G401 (cell line): ENCODE measurements at regions not wholly inside any gene's neighbourhood (a gene's known extent, or its start where the extent isn't known, plus 50 kb on each side); places are given as distances from the start of the nearest gene placed in this dataset.

ENCODE experiments used
- DNase-seq: peaks from one replicate; pipeline ENCODE4 v3.0.0-alpha.2; 2015; ENCODE audit warnings: low spot score
- in situ Hi-C: cut with HindIII; loops from 2 replicates; pipeline ENCODE4 v1.10.0; 2016; ENCODE audit warnings: low sequenced_read_pairs, mixed read lengths

DNA sequence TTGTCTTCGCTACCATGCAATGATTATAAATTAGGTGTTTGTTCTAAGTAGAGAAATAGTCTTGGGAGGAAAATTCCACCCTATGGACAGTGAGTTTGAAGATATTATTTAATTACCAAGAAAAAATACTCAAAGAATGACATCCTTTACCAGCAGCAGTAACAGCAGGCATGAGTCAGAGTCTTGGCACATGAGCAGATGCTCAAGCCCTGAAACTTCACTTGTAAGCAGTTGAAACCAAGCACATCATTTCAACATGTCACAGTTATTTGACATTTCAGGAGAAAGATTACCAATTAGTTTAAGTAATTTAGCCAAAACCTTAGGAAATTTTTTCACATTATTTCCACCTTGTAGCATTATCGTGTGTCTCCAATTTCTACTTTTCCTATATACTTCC lies 99.2 kb downstream of the C12orf50 start:
- DNase-seq = no peak
- in situ Hi-C loops = no loop called here

DNA sequence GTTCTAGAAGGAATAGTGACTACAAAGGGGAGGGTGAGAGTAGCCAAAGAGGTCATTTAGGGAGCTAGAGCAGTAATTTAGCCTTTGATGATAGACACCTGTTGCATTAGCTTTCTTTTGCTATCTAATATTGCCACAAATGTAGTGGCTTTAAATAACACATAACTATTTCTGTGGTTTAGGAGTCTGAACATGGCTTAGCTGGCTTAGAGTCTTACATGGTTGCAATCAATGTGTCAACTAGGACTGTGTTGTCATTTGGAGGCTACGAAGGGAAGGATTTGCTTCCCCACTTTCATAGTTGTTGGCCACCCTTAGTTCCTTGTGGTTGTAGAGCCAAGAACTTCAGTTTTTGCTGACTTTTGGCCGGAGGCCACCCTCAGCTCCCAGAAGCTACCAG lies 99.9 kb downstream of the C12orf50 start:
- in situ Hi-C loops = no loop called here
- no peak for DNase-seq

DNA sequence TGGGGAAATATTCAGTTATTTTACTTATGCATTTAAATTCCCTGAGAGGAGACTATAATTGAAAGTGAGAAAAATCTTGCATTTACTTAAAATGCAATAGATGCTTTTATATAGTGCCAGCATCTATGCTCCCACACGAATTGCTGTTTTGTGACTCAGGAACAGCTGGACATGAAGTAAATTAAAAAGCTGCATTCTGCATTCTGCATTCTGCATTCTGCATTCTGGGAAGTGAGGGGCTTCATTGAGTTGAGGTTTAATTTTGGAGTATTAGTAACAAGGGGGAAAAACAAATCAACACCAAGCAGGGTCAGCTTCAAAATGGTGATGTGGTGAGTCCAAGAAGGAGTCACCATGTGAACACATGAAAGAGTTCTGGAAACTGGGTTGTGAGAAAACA lies 101.2 kb downstream of the C12orf50 start:
- no peak for DNase-seq
- in situ Hi-C loops = no loop called here

DNA sequence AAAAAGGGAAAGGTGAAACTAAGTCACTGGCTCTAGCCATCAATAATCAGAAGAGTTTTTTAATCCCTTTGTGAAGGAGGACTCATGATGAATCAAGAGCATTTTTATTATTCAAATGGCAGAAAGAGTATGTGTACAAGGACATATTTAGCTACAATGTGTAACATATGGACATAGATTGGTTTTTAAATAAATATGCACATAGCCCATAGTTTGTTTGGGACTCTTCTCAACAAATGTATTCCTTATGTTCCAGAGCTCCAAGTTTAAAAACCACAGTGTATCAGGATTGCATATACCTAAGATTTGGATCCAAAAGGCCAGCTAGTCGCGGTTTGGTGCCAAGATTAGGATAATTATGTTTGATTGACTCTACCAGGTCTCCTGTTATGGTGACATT lies 104.2 kb downstream of the C12orf50 start:
- DNase-seq = no peak
- in situ Hi-C loops = no loop called here

DNA sequence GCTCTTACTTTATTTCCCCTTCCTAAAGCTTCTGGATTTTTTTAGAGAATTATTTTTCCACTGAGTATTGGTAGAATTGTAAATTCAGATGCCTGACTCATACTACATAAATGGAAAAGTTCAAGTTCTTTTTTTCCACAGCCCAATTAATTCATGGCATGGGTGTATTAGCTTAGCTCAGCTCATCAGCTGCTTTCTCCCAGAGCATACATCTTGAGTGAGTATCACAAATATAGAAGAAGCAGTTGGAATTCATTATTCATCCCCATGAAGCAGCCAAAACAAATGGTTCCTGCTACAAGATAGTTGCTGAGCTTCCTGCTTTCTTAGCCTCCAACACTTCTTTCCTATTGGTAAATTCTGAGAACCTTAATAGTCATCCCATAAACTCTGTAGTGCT lies 105.1 kb downstream of the C12orf50 start:
- in situ Hi-C loops = no loop called here
- no peak for DNase-seq

DNA sequence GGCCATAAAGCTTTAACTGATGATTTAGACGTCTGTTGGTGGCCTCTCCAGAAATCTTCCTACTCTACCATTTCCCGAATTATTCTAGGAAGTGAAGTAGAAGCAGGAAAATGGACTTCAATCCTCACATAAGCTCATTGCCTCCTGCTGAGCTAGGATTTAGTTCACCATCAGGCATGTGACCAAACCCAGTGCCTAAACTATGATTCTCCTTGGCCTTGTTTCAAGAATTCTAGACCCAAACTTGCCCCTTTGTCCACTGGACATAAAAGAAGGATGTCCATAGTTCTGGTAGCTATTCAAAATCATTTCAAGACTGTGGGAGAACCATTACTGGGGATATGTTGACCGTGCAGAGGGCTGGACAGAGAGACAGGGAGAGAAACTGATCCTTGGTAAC lies 105.8 kb downstream of the C12orf50 start:
- in situ Hi-C loops = no loop called here
- no peak for DNase-seq

DNA sequence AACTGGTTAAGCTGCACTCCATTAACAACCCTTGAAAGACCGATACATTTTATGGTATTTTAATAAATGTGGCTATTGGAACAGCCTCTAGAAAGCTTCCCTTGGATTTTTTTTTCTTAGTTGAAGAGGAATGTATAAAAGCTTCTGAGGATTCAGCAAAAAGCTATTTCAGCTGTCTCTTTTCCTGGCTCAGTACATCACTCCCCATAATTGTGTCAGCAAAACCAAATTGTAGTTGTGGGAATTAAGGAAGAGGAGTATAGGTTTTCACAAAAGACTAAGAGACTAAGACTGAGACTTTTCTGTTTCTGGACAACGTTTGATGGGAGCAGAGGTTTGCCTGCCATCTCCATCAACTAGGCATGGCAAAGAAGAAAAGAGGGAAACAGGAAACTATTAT lies 106.5 kb downstream of the C12orf50 start:
- no peak for DNase-seq
- in situ Hi-C loops = no loop called here

DNA sequence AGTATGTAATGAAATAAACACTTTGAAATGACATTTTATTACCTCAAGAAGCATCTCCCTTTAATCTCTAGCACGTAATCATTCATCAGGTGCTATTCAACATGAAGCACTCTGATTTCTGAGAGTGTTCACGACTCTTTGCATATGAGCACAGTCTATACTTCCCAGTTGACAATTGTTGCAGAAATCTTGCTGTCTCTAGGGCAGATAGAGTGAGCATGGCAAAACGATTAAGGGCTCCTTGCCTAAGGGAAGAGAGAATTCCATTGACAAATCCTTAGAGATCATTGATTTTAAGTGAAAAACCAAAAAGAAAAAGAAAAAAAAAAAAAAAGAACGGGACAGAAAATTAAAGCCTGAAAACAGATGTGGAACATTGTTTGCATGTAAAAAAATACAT lies 107.6 kb downstream of the C12orf50 start:
- DNase-seq = no peak
- in situ Hi-C loops = no loop called here

DNA sequence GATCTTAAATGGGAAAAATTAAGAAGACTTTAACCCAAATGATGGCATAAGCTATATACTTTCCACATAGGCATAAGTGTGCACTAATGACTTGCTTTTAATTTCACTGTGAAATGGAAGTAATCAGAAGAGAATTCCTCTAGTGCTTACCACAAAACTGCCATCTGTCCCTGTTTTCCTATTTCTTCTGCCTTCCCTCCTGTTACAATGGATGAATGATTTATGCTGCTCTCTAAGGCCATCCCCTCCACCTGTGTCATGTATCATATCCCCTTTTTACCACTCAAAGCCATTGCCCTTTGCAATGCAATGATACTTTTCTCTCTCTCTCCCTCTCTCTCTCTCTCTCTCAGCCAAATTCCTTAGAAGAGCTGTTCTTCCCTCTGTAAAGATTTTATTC lies 109.1 kb downstream of the C12orf50 start:
- DNase-seq = no peak
- in situ Hi-C loops = no loop called here

DNA sequence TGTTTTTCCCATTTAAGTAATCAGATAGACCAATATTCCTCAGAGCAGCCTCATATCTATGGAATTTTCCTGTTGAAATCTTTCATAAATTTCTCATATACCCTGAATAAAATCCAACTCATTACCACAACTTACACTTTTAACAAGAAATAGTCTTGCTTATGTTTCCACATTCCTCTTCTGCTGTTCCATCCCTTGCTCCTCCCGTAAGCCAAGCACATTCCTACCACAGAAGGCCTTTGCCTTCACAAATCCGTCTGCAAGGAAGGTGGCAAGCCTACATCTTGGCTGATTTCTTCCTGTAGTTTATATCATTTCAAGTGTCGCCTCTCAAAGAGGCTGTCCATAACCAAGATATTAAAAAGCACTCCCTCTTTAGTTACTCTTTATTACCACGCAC lies 127.7 kb downstream of the C12orf50 start:
- DNase-seq = no peak
- in situ Hi-C loops = no loop called here

DNA sequence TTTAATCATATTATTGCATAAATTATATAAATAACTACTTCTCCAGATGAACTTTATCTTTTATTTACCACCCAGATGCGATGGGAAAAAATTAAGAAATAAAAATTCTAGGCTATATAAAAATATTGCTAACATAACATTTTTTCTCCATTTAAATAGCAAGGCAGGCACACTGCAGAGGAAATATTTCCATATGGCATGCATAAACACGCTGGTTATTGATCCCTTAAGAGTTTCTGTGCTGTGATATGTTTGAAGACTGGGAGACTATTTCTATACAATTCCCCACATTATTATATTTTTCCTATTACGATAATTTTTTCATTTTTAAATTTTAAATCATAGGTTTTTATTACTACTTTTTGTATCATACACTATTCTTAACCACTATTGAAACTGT lies 131.5 kb downstream of the C12orf50 start:
- DNase-seq = no peak
- in situ Hi-C loops = no loop called here

DNA sequence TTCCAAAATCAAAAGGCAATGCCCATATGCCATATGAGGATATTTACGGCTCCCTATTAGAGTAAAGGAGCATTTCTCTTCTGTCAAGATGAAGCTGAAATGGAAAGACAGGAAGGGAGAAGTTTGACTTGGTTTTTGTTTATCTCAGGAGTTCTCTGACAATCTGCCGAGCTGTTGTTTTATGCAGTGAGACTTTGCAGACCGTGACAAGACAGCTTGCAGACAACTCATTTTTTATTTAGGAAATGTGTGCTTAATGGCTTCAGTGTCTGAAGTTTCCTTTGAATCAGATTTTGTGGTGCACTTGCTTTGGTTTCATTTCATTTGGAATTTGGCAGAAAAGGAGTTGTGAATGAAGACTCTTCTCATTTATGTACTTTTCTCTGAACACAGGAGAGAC lies 145.4 kb downstream of the C12orf50 start:
- no peak for DNase-seq
- in situ Hi-C loops = no loop called here

DNA sequence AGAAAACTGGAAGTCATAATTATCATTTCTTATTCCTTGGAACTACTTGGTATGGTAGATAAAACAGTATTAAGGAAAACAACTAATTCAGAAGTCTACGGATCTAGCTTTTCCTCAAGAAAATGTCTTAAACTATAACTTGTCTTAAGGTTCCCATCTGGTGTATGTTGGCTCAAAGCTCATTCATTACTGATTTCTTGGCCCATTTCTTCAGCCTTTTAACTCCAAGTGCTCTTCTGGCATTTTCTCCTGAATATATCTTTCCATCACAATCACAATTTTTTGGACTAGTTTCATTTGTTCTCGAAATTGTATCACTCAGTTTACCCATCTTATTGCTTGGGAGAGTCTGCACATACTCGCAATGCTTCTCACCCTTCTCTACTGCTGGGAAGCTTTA lies 150.1 kb downstream of the C12orf50 start:
- DNase-seq = no peak
- in situ Hi-C loops = no loop called here

DNA sequence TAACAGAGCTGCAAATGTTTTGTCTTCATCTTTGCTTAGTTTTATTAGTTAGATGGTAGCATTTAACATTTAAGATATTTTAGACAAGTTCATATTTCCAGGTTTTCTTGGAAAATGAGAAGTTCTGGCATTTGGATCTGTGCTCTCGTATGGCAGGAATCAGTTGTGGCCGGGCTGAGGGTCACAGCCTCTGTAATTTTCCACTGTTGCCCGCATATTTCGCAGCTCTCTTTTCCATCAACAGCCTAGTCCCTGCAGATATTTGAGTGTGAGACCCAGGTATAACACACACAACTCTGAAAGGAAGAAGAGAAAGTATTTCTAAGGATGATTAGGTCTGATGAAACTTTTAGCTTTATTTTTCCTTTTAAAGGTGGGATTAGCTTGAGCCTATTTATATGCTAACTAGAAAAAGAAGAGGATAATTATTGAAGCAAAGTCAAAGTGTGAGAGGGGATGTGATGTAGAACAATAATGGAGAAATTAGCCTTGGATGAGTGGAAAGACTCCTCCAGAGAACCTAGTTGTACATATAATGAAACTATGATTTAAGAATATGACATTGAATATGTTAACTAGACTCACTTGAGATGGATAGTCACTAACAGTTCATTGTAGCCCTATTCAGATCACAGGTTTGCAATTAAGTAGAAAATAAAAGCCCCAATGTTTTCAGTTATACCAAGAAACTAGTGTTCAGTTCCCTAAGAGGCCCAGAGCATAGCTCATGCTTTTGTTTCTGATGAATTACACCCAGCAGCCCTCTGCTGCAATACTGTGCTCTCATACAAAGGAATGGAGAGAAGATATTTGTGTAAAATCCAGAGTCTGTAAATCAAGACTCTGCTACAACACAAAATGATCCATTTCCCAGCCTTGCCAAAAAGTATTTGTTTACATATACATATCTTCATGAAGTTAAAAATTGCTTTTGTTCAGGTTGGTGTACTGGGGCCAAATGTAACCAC lies 158.4 kb downstream of the C12orf50 start:
- DNase-seq = no peak
- in situ Hi-C loops = no loop called here

DNA sequence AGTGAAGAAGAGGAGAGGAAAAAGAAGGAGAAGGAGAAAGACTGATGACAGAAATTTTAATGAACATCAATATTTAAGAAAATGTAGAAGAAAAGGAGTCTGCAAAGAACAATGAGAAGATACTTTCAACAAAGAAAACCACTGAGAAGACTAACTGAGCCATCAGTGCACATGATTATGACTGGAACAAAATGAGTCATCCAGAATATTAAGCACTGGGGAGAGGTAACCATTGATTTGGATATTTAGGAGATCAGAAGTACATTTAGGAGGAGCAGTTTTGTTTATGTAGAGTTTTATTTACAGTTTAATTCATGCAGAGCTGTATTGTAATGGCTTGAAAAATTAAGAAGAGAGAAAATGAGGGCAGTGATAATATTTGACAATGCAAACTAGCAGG lies 159.1 kb downstream of the C12orf50 start:
- in situ Hi-C loops = no loop called here

DNA sequence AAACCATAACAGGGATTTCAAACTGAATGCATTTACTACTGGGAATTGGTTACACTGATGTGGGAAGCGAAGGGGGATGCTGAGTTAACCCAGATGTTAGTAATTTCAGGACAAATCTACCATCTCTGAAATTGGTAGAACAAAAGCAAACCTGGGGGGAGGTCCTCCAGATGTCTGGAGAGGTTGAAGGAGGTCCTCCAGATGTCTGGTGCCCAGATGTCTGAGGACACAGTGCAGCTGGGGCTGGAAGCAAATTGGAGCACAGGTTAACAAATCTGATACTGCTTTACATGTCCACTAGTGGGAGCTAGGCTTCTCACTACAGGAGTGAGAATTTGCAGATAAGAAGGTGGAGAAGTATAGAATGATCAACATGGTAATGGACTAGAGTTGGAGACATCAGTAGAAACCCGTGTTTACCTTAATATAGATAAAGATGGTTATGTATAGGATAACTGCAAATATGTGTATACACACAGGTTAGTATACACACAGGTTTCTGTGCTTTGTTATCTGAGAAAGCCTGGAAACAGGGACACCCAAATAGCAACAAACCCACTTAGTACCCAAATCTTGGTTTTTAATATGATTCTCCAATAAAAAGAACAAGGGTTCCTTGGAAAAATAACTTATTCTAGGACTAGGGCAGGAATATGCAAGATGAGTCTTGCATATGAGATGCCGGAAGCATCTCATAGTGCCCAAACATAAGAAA lies 162.5 kb downstream of the C12orf50 start:
- in situ Hi-C loops = no loop called here

More for the DNA sequence above, 159.1 kb downstream of the C12orf50 start:
- DNase-seq = no peak

DNA sequence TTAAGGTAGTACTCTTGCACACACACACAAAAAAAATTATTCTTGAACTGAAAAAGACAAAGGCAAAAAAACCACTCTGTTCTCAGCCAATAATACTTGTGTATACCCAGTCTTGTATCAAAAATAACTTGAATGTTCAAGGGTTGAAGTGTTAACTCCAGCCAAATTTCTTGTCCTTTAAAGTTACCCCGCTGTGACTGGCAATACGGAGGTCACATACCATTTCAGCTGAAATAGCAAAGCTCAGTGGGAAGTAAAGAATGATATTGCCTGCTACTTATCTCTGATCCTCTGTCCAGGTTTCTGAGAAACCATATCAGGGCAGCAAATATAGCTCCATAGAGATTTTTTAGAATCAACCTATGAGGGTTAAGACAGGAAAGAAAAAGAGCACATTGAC lies 167.4 kb downstream of the C12orf50 start:
- in situ Hi-C loops = no loop called here
- peak; percentile 10 for DNase-seq

More for the DNA sequence above, 162.5 kb downstream of the C12orf50 start:
- DNase-seq = no peak

DNA sequence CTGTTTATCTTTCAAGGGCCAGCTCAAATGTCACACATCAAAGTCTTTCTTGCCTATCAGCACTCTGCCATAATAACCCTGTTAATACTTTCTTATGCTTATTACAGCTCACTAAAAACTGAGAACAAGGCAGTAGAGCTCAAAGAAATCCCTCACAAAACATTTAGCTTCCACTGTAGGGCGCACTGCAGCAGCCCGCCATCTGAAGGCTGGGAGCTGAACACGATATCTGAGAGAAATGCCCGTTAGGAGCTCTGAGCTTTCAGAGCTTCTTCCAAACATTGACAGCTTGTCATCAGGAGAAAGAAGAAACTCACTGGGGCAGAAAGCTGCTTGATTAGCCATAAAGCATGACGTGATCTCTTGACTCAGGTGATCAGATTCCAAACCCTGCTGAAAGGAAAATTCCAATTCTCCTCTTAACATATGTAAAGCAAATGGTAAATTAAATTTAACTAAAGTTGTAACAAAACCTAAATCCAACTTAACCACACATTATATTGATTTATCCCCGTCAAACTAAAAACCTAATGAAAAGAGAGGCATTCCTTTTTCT lies 175.7 kb downstream of the C12orf50 start:
- no peak for DNase-seq
- in situ Hi-C loops = no loop called here

DNA sequence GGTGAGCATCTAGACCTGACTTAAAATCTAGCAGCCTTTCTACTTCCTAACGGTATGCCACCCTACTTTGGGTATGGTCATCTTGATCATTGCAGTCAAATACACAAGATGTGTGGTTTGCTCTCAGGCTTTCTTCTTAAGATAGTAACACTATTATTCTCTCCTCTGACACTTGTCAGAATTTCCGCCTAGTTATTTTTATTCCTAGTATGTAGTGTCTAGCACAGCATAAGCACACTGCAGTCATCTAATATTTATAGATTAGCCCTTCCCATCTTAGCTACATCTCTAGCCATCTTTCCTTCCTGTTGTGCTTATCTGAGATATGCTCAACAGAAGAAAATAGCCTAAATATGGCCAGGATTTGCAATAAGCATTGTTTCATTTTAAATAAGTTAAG lies 180.1 kb downstream of the C12orf50 start:
- in situ Hi-C loops = no loop called here
- DNase-seq = no peak

DNA sequence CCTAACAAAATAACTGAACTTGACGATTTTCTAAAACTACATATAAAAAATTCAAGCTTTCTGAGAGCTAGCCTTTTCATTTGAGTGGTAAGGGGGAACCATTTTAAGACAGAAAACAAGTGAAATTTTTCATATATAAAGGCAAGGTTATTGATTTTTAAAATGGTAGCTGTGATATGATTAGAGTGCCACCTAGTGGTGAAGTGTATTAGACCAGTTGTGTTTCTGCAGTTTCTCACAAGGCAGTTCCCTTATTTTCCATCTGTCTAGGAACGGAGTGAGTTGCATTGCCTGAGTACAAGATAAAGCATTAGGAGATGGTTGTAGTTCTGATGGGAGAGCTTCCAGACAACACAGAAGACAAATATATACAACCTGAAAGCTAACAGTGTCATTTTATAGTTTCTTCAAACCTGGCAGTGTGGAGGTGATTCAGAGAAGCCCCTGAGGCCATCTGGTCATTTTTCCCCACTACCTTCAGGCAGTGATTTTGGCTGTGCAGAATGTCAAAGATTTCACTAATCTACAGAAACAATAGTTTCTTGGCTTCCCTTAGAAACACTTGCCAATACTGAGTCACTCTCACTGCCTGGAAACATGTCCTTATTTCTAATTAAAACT lies 180.8 kb downstream of the C12orf50 start:
- in situ Hi-C loops = no loop called here
- DNase-seq = peak; percentile 68
